Suprapubic skin (tissue), 4 donors: ENCODE measurements at regions not wholly inside any gene's neighbourhood (a gene's known extent, or its start where the extent isn't known, plus 50 kb on each side); places are given as distances from the start of the nearest gene placed in this dataset.
A peak's percentile ranks its signal among the peaks of the same experiment; 100 is the strongest.

ENCODE experiments used
- CTCF ChIP-seq, 2 donors: fragments of 200-600 bp in 1 of 2; fragments of 450-650 bp in 1 of 2; sonication (generic) in 1 of 2; IDR thresholded peaks; one replicate each; pipeline ENCODE4 v1.5.1; 2016 to 2019; ENCODE audit warnings: antibody characterized with exemption in 2 of 2, mild to moderate bottlenecking in 1 of 2, moderate library complexity in 1 of 2
- EP300 ChIP-seq: sonication (generic); formaldehyde crosslinking; IDR thresholded peaks from one replicate; pipeline ENCODE4 v1.6.1; 2017; ENCODE audit warnings: antibody characterized with exemption
- POLR2A ChIP-seq, 2 donors: fragments of 450-650 bp; IDR thresholded peaks; one replicate each; pipeline ENCODE4 v1.6.1; 2017; ENCODE audit warnings: antibody characterized with exemption in 2 of 2, mild to moderate bottlenecking in 2 of 2, moderate library complexity in 2 of 2
- POLR2AphosphoS5 ChIP-seq, 3 donors: sonication (generic); formaldehyde crosslinking; IDR thresholded peaks; one replicate each; pipeline ENCODE4 v1.6.1; 2017; ENCODE audit warnings: antibody characterized with exemption in 3 of 3

GRCh38 chr13:50713523-50714248, 129.8 kb downstream of the DLEU7 start:
- no peak for TF ChIP-seq EP300
- no peak for TF ChIP-seq POLR2A (IDR thresholded peaks at IDR 0.05)
- TF ChIP-seq CTCF (IDR thresholded peaks at IDR 0.05): no peak
- peak in 1 of 3 donors; percentile 33 for TF ChIP-seq POLR2AphosphoS5 (IDR thresholded peaks at IDR 0.05)
